A673 (cell line): ENCODE measurements at regions not wholly inside any gene's neighbourhood (a gene's known extent, or its start where the extent isn't known, plus 50 kb on each side); places are given as distances from the start of the nearest gene placed in this dataset.

ENCODE experiments used
- CTCF ChIP-seq: fragments of 300-800, 200-600 bp; sonication (generic); conservative IDR thresholded peaks from 2 replicates; pipeline ENCODE4 v1.5.1; 2017; ENCODE audit warnings: low read depth, mild to moderate bottlenecking, antibody characterized with exemption, low read length, moderate library complexity, mixed read lengths
- EZH2 ChIP-seq: fragments of 200-600 bp; sonication (generic); IDR thresholded peaks from 2 replicates; pipeline ENCODE4 v1.6.1; 2017; ENCODE audit warnings: borderline replicate concordance, low read depth, mild to moderate bottlenecking, mixed read lengths, antibody characterized with exemption, low read length; ENCODE audit not compliant: poor library complexity, severe bottlenecking

GRCh38 chr14:84401631-84402030 lies 1128.3 kb upstream of the FLRT2 start:
- no peak for TF ChIP-seq CTCF
- TF ChIP-seq EZH2 = no peak
